Activated CD4-positive, alpha-beta T cell treated with anti-CD3 and anti-CD28 coated beads for 48 hours (primary cell): ENCODE measurements at regions not wholly inside any gene's neighbourhood (a gene's known extent, or its start where the extent isn't known, plus 50 kb on each side); places are given as distances from the start of the nearest gene placed in this dataset.

Experiments used
- DNase-seq: peaks from one replicate; pipeline ENCODE4 v3.0.0-alpha.2; 2020

DNA sequence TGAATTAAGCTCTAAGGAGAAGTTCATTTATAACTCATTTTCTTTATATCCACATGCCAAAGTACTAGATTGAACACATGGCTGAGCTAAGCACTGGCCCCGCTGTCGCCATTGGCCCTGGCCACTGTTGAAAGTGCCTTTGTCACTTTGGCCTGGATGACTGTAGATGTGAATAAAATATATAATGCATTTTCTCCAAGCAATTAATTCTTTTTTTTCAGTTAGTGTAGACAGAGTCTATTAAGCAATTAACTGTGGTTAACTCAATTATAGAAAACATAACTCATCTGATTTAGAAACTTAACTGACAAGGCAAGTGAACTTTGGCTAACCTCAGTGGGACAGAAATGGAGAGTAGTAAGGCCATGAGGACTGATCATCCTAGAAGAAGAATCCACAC, 965.6 kb downstream of the EFNB2 start:
- DNase-seq, result no peak

DNA sequence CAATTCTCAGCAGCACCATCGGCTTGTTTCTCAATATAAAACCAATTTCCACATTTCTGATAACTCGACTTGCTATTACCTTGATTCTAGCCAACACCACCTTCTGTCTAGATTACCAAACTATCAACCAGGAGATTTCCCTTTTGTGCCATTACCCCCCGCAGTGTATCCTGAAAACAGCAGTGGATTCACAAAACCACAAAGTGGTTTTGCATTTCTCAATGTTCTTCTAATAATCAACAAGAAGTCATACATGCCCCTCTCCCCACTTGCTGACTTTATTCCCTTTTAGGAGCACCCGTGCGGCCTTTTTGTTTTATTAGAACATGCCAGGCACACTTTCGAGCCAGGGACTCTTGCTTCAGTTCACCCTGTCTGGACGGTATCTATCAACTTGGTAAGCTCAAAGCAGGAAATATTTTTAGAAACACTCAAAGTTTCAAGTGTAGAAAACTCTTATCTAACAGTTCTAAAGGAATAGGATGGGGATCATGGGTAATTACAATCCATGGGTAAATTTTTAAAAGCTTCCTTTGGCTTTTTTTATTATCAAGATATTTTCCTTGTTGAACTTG, 967.4 kb downstream of the EFNB2 start:
- DNase-seq, result no peak

DNA sequence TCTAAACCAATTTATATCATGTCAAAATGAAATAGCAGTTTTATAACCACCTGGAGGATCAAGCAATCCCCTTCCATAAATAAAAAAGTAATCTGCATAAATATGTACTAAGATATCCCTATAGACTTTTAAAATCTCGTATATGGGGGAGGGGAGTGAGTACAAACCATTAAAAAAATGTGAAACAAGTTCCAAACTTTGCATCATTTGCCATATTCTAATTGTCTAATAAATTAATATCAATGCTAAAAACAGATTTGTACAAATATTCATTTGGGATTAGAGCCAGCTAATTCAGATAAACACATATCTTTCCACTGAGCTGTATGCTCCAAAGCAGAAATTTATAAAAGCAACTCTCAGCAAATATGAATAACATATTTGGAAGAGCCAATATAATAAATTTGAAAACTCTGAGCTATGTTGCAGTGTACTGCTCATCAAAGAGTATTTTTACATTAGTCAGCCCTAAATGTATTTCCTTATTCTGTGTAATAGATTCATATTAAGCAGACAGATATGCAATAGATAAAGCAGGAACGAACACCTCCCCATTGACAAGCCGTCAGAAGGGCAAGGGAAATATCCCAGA, 970.2 kb downstream of the EFNB2 start:
- DNase-seq, result no peak

GRCh38 chr13:105552078-105552477, 983.4 kb downstream of the EFNB2 start:
- no peak for DNase-seq

GRCh38 chr13:105547851-105548250, 987.6 kb downstream of the EFNB2 start:
- no peak for DNase-seq

DNA sequence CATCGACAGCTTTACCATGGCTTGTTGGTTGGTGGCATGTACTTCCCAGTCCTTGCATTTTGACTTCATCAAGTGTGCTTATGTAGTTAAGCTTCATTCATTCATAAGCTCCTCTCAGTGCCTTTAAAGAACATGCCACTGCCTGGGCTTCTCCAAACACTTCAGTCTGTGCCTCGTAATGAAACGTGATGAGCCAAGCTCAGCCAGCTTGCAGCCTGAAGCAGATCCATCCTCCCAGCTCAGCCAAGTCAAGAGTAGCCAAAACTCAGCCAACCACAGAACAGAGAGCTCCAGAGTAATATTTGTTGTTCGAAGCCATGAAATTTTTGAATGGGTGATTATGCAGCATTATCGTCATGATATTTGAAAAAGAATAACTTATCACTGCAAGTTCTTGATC, 989.7 kb downstream of the EFNB2 start:
- DNase-seq, result no peak

DNA sequence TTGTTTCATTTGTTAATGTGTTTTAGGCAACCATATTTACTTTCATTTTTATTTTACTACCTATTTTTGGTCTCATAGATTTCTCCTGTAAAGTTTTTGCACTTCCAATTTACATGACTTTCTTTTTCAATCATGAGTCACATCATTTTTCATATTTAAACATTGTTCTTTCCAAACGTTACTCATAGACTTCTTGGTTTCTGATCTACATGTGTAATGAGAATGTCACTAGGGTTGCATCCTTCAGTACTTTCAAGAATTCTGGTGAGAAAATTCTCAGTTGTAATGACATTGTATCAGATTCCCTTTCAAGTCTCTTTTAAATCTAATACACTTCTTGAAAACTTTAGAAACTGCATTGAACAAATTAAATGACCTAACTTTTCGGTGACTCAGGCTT, 991.7 kb downstream of the EFNB2 start:
- DNase-seq, result no peak

GRCh38 chr13:105541565-105541964, 993.9 kb downstream of the EFNB2 start:
- no peak for DNase-seq

- DNase-seq, result no peak
Measured at GRCh38 chr13:105538346-105538745, 997.1 kb downstream of the EFNB2 start.

- no peak for DNase-seq
Measured at GRCh38 chr13:105537113-105537512, 998.3 kb downstream of the EFNB2 start.

DNA sequence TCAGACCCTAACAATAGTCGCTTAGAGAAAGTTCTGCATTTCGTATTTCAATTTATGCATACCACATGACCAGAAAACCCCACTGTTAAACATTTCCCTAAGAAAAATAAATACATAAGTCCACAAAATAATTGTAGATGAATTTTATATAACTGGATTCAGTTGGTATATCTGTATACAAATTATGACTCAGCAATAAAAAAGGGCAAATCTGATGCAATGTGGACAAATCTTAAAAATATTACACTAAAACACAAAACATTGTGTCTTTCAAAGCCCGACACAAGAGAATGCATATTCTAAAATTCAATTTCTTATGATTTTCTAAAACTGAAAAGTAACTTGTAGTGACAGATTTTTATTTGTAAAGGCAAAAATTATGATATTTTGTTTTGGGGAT, 1005.0 kb downstream of the EFNB2 start:
- no peak for DNase-seq

GRCh38 chr13:105527127-105527526, 1008.3 kb downstream of the EFNB2 start:
- DNase-seq, result no peak

DNA sequence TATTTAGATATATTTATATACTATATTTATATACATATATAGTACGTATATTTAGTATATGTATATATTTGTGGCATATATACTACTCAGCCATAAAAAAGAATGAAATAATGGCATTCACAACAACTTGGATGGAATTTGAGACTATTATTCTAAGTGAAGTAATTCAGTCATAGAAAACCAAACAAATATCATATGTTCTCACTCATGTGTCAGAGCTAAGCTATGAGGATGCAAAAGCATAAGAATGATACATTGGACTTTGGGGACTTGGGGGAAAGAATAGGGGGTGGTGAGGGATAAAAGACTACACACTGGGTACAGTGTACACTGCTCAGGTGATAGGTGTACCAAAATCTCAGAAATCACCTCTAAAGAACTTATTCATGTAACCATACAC, 1015.7 kb downstream of the EFNB2 start:
- no peak for DNase-seq

- no peak for DNase-seq
Measured at GRCh38 chr13:105518086-105518485, 1017.4 kb downstream of the EFNB2 start.

DNA sequence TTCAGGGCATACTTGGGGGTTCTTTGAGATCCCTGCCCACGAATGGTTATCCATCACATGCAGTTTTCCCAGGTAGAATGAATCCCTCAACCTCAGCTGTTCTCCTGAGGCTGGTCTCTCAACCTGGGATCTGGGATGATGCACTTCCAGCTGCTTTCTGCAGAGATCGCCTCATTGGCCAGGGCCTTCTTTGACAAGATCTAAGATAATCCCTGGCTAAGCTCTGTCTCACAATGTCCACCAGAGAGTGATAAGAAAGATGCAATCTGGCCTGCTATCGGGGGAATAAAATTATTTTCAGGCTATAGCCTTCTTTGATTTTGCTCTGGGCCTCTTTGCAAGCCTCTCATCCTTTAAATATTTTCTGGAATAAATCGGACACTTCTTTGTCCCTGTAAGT, 1021.1 kb downstream of the EFNB2 start:
- DNase-seq, result no peak

- no peak for DNase-seq
Measured at GRCh38 chr13:105513448-105513847, 1022.0 kb downstream of the EFNB2 start.

GRCh38 chr13:105509981-105510762, 1025.3 kb downstream of the EFNB2 start:
- DNase-seq, result no peak

DNA sequence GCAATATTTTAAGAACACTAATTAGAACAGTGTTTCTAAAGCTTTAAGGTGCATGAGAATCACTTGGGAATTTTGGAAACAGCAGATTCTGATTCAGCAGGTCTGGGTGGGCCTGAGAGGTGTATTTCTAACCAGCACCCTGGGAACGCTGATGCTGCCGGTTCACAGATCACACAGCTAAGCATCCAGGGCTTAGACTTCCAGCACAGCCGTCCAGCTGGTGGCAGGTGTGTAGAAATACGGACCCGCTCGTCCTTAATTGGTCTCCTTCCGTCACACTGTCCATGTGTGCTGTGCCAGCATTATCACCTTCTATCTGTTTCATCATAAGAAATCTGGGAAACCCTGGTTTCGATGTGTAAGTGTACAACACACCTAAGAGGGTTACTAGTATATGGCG, 1029.0 kb downstream of the EFNB2 start:
- DNase-seq, result no peak

GRCh38 chr13:105502193-105502592, 1033.3 kb downstream of the EFNB2 start:
- DNase-seq, result no peak

GRCh38 chr13:105497597-105497996, 1037.9 kb downstream of the EFNB2 start:
- no peak for DNase-seq

GRCh38 chr13:105492216-105492615, 1043.2 kb downstream of the EFNB2 start:
- DNase-seq, result no peak

DNA sequence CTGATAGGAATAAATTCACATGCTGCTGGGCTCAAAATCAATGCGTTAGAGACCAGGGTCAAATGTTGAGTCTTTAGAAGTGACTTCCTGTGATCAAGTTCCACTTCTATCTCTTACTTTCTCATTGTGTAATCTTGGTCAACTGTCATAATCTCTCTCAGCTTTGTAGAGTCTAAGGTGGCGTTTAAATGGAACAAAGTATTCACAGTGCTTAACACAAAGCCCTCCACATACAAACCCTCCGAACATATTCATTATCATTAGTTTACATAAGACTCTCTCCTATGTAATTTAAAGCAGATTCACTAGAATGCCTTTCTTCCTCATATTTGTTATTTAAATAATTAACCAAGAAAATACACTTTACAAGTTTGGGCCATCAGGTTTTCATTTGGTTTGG, 1044.1 kb downstream of the EFNB2 start:
- DNase-seq, result no peak

DNA sequence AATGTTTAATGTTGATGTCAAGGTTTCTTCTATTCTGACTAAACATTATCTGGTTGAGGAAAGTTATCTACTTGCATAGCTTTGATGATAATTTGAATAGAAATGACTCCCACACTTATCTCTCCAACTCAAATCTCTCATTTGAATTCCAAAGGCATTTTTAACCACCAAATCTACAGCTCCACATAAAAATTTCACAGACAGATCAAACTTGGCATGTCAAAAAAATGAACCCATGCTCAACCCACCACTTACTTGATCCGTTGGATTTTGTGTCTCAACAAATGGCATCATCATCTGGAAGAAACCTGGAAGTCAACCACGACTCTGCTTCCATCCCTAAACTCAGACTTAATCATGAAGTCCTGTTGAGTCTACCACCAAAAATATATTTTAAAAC, 1050.4 kb downstream of the EFNB2 start:
- no peak for DNase-seq

DNA sequence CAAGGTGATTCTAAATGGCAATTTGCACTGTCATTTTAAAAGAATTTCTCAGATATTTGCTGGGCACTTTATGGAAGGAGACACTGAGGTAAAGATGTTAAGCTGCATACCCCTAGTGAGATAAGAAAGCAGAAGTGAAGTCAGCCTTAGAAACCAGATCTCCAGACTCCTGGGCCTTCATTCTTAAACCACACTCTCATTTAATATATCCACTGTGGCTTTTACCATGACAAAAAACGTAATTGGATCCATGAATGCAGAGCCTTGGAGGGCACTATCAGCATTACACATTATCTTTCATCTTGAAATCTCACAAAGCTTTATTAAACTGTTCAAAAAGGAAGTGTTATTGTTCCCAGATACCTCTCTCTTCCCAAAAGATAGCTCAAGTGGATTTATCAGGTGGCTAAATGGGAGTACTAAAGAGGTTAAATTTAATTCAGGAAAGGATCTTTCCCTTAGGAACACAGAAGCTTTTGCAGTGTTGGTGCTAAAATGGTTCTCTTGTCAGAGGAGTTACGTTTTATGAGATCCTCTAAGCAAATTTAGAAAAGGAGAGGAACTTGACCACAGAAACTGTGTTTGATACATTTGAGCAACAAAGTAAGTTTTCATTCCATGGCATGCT, 1060.4 kb downstream of the EFNB2 start:
- no peak for DNase-seq
